HEK293 (cell line): ENCODE measurements at regions not wholly inside any gene's neighbourhood (a gene's known extent, or its start where the extent isn't known, plus 50 kb on each side); places are given as distances from the start of the nearest gene placed in this dataset.

Experiments
- AEBP2 ChIP-seq: fragments of 450-650 bp; formaldehyde crosslinking; IDR thresholded peaks from 2 replicates; pipeline ENCODE4 v1.5.1; 2016; ENCODE audit warnings: missing biosample characterization, missing genetic modification characterization, borderline replicate concordance
- GLI2 ChIP-seq: fragments of 450-650 bp; formaldehyde crosslinking; IDR thresholded peaks from 2 replicates; pipeline ENCODE4; 2017; ENCODE audit warnings: missing biosample characterization, missing genetic modification characterization, low read depth, borderline replicate concordance
- GLIS2 ChIP-seq: fragments of 450-650 bp; formaldehyde crosslinking; IDR thresholded peaks from 2 replicates; pipeline ENCODE4 v1.5.1; 2016; ENCODE audit warnings: missing biosample characterization, missing genetic modification characterization
- HOXD13 ChIP-seq: sonication (generic); formaldehyde crosslinking; IDR thresholded peaks from 2 replicates; pipeline ENCODE4 v1.8.0; 2022; ENCODE audit warnings: missing genetic modification reagents, borderline replicate concordance
- MYNN ChIP-seq: fragments of 450-650 bp; formaldehyde crosslinking; IDR thresholded peaks from 2 replicates; pipeline ENCODE4 v1.5.1; 2016; ENCODE audit warnings: missing biosample characterization, missing genetic modification characterization, borderline replicate concordance
- MZF1 ChIP-seq: fragments of 450-650 bp; formaldehyde crosslinking; IDR thresholded peaks from 2 replicates; pipeline ENCODE4 v1.5.1; 2017; ENCODE audit warnings: missing biosample characterization, missing genetic modification characterization, borderline replicate concordance
- OSR2 ChIP-seq: fragments of 450-650 bp; formaldehyde crosslinking; IDR thresholded peaks from 2 replicates; pipeline ENCODE4 v1.5.1; 2016; ENCODE audit warnings: missing biosample characterization, missing genetic modification characterization
- PRDM1 ChIP-seq: fragments of 450-650 bp; formaldehyde crosslinking; IDR thresholded peaks from 2 replicates; pipeline ENCODE4; 2016; ENCODE audit warnings: missing biosample characterization, missing genetic modification characterization
- SALL2 ChIP-seq: fragments of 450-650 bp; formaldehyde crosslinking; IDR thresholded peaks from 2 replicates; pipeline ENCODE4 v1.5.0; 2017; ENCODE audit warnings: missing biosample characterization, mild to moderate bottlenecking, missing genetic modification characterization, borderline replicate concordance
- SP2 ChIP-seq: fragments of 450-650 bp; formaldehyde crosslinking; IDR thresholded peaks from 2 replicates; pipeline ENCODE4 v1.5.1; 2016; ENCODE audit warnings: missing biosample characterization, missing genetic modification characterization
- TCF7L2 ChIP-seq: IDR thresholded peaks from 2 replicates; pipeline ENCODE4 v1.6.1; 2011; ENCODE audit warnings: low read depth, mild to moderate bottlenecking, inconsistent platforms, low read length, moderate library complexity, borderline replicate concordance
- TRIM28 ChIP-seq: IDR thresholded peaks from 2 replicates; pipeline ENCODE4 v1.6.1; 2011; ENCODE audit warnings: low read length, control low read depth, borderline replicate concordance
- ZBTB21 ChIP-seq: fragments of 450-650 bp; formaldehyde crosslinking; IDR thresholded peaks from 2 replicates; pipeline ENCODE4 v1.5.1; 2017; ENCODE audit warnings: missing biosample characterization, missing genetic modification characterization
- ZBTB26 ChIP-seq: fragments of 450-650 bp; formaldehyde crosslinking; optimal IDR thresholded peaks from 2 replicates; pipeline ENCODE3; 2016; ENCODE audit warnings: missing biosample characterization, mild to moderate bottlenecking, missing genetic modification characterization
- ZBTB48 ChIP-seq: fragments of 450-650 bp; formaldehyde crosslinking; IDR thresholded peaks from 2 replicates; pipeline ENCODE4 v1.5.1; 2016; ENCODE audit warnings: missing biosample characterization, missing genetic modification characterization
- ZBTB7A ChIP-seq: fragments of 450-650 bp; formaldehyde crosslinking; IDR thresholded peaks from 2 replicates; pipeline ENCODE4 v1.5.1; 2016; ENCODE audit warnings: low read depth, missing biosample characterization, missing genetic modification characterization
- ZEB2 ChIP-seq: fragments of 450-650 bp; formaldehyde crosslinking; IDR thresholded peaks from 2 replicates; pipeline ENCODE4 v1.5.1; 2016; ENCODE audit warnings: missing biosample characterization, missing genetic modification characterization
- ZFP37 ChIP-seq: fragments of 450-650 bp; formaldehyde crosslinking; IDR thresholded peaks from 2 replicates; pipeline ENCODE4 v1.5.1; 2016; ENCODE audit warnings: missing biosample characterization, missing genetic modification characterization
- ZIC2 ChIP-seq: fragments of 450-650 bp; formaldehyde crosslinking; IDR thresholded peaks from 2 replicates; pipeline ENCODE4 v1.5.1; 2016; ENCODE audit warnings: missing biosample characterization, missing genetic modification characterization
- ZNF10 ChIP-seq: fragments of 450-650 bp; formaldehyde crosslinking; IDR thresholded peaks from 2 replicates; pipeline ENCODE4 v1.5.1; 2017; ENCODE audit warnings: missing biosample characterization, missing genetic modification characterization
- ZNF155 ChIP-seq: fragments of 450-650 bp; formaldehyde crosslinking; IDR thresholded peaks from 2 replicates; pipeline ENCODE4 v1.5.1; 2016; ENCODE audit warnings: missing biosample characterization, missing genetic modification characterization
- ZNF184 ChIP-seq: fragments of 450-650 bp; IDR thresholded peaks from 2 replicates; pipeline ENCODE4 v1.5.1; 2018; ENCODE audit warnings: missing biosample characterization, mild to moderate bottlenecking, missing genetic modification characterization
- ZNF274 ChIP-seq, 2 experiments: fragments of 200-500 bp in 1 of 2; fragments of 450-650 bp in 1 of 2; sonication (Bioruptor generic) in 1 of 2; formaldehyde crosslinking in 1 of 2; IDR thresholded peaks; 2 replicates each; pipeline versions ENCODE4 v1.5.1 to v1.6.1; 2014 to 2016; ENCODE audit warnings: borderline replicate concordance in 1 of 2, inconsistent platforms in 1 of 2, low read length in 1 of 2, missing biosample characterization in 1 of 2, missing genetic modification characterization in 1 of 2
- ZNF292 ChIP-seq: fragments of 450-650 bp; formaldehyde crosslinking; IDR thresholded peaks from 2 replicates; pipeline ENCODE4 v1.5.1; 2016; ENCODE audit warnings: low read depth, missing biosample characterization, missing genetic modification characterization, borderline replicate concordance
- ZNF335 ChIP-seq: fragments of 450-650 bp; formaldehyde crosslinking; conservative IDR thresholded peaks from 2 replicates; pipeline ENCODE4 v1.5.1; 2016; ENCODE audit warnings: missing biosample characterization, missing genetic modification characterization
- ZNF366 ChIP-seq: fragments of 450-650 bp; formaldehyde crosslinking; conservative IDR thresholded peaks from 2 replicates; pipeline ENCODE4 v1.5.1; 2016; ENCODE audit warnings: missing biosample characterization, missing genetic modification characterization
- ZNF416 ChIP-seq: fragments of 450-650 bp; formaldehyde crosslinking; IDR thresholded peaks from 2 replicates; pipeline ENCODE4 v1.5.1; 2016; ENCODE audit warnings: missing biosample characterization, missing genetic modification characterization
- ZNF433 ChIP-seq: fragments of 450-650 bp; formaldehyde crosslinking; IDR thresholded peaks from 2 replicates; pipeline ENCODE4 v1.5.1; 2016; ENCODE audit warnings: missing biosample characterization, missing genetic modification characterization, low read depth
- ZNF530 ChIP-seq: fragments of 450-650 bp; formaldehyde crosslinking; IDR thresholded peaks from 2 replicates; pipeline ENCODE4 v1.5.1; 2016; ENCODE audit warnings: low read depth, missing biosample characterization, missing genetic modification characterization
- ZNF561 ChIP-seq: fragments of 450-650 bp; IDR thresholded peaks from 2 replicates; pipeline ENCODE4 v1.5.1; 2018; ENCODE audit warnings: missing biosample characterization, missing genetic modification characterization, borderline replicate concordance
- ZNF600 ChIP-seq: fragments of 450-650 bp; formaldehyde crosslinking; IDR thresholded peaks from 2 replicates; pipeline ENCODE4 v1.5.1; 2016; ENCODE audit warnings: missing biosample characterization, missing genetic modification characterization
- ZNF629 ChIP-seq: fragments of 450-650 bp; formaldehyde crosslinking; IDR thresholded peaks from 2 replicates; pipeline ENCODE4 v1.5.1; 2017; ENCODE audit warnings: missing biosample characterization, missing genetic modification characterization
- ZNF658 ChIP-seq: fragments of 450-650 bp; formaldehyde crosslinking; IDR thresholded peaks from 2 replicates; pipeline ENCODE4; 2016; ENCODE audit warnings: missing biosample characterization, missing genetic modification characterization
- ZNF664 ChIP-seq: fragments of 450-650 bp; formaldehyde crosslinking; IDR thresholded peaks from 2 replicates; pipeline ENCODE4 v1.5.1; 2016; ENCODE audit warnings: missing biosample characterization, missing genetic modification characterization
- ZNF692 ChIP-seq: fragments of 450-650 bp; formaldehyde crosslinking; IDR thresholded peaks from 2 replicates; pipeline ENCODE4 v1.5.1; 2016; ENCODE audit warnings: missing biosample characterization, missing genetic modification characterization
- ZNF792 ChIP-seq: fragments of 450-650 bp; formaldehyde crosslinking; IDR thresholded peaks from 2 replicates; pipeline ENCODE4 v1.5.1; 2016; ENCODE audit warnings: missing biosample characterization, missing genetic modification characterization
- ZNF843 ChIP-seq: fragments of 450-650 bp; formaldehyde crosslinking; IDR thresholded peaks from 2 replicates; pipeline ENCODE4 v1.5.1; 2016; ENCODE audit warnings: missing biosample characterization, missing genetic modification characterization
- ZSCAN16 ChIP-seq: fragments of 450-650 bp; formaldehyde crosslinking; IDR thresholded peaks from 2 replicates; pipeline ENCODE4 v1.5.1; 2016; ENCODE audit warnings: missing biosample characterization, missing genetic modification characterization

DNA sequence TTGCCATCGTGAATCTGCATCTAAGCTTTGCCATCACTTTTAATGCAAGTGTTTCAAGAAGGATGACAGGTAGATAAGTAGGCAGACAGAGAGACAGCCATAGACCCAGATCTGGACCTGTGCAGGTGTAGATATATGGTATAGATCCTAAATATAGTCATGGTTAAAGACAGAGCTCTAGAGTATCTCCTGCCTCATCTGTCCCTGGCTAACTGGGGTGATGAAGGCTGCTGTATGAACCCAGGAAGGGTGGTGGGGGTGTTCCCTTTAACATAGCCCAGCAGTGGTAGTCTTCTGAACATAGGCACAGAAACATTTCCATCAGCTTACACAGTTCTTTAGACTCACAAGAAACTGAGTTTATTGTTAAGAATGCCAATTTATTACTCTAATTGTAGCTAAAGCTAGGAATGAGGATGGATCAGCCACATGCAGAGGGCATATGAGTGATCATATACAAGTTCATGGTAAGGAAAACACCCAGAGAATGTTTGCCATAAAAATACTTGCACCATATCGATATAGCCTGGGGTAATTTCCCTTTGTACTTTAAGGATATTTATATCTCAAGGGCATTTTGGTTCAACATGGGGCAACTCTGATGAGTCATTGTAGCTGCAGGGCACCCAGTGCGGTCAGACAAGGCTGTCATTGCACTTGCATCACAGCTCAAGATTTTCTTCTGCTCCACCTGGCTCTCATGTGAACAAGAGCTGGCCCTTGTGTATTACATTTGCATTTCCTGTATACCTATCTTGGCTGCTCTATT lies 587.2 kb downstream of the EPM2A start (continued):
- TF ChIP-seq ZNF335 (tag by site-specific recombination) (peak; percentile 32; the same call in 1 of the 2 replicates), ZBTB26 (tag by site-specific recombination) (no peak), TCF7L2 (peak; percentile 33; the same call in 1 of the 2 replicates), ZNF530 (tag by site-specific recombination) (no peak), TRIM28 (peak; percentile 63; the same call in 1 of the 2 replicates), ZIC2 (peak; percentile 35; the same call in 1 of the 2 replicates), AEBP2 (tag by site-specific recombination) (no peak), ZFP37 (tag by site-specific recombination) (no peak), GLIS2 (no peak), ZNF792 (no peak), ZNF600 (no peak), ZNF184 (tag by site-specific recombination) (0 out of 2 replicates have a peak, but pooled peaks have one; percentile 51), ZNF416 (tag by site-specific recombination) (no peak), ZNF433 (tag by site-specific recombination) (no peak), ZNF658 (tag by site-specific recombination) (no peak), ZSCAN16 (tag by site-specific recombination) (no peak), ZNF843 (tag by site-specific recombination) (no peak), ZNF292 (tag by site-specific recombination) (no peak), PRDM1 (tag by site-specific recombination) (no peak), HOXD13 (CRISPR knock-in tag) (no peak), SP2 (tag by site-specific recombination) (no peak), ZBTB21 (tag by site-specific recombination) (0 out of 2 replicates have a peak, but pooled peaks have one; percentile 12), ZNF561 (no peak), MYNN (no peak), ZNF10 (tag by site-specific recombination) (no peak), ZNF629 (tag by site-specific recombination) (no peak), ZNF366 (tag by site-specific recombination) (no peak), SALL2 (no peak), OSR2 (no peak), ZBTB7A (tag by site-specific recombination) (no peak), ZNF155 (tag by site-specific recombination) (no peak), ZNF274 (IDR thresholded peaks at IDR 0.05; ENCODE audit: low read length) (no peak), ZNF274 (tag by site-specific recombination; IDR thresholded peaks at IDR 0.05; ENCODE audit: borderline replicate concordance) (no peak), GLI2 (no peak), ZNF664 (tag by site-specific recombination) (no peak), ZBTB48 (tag by site-specific recombination) (no peak), ZNF692 (peak; percentile 14; the same call in 1 of the 2 replicates), ZEB2 (tag by site-specific recombination) (0 out of 2 replicates have a peak, but pooled peaks have one; percentile 13), MZF1 (no peak)
- TF ChIP-seq, all 188 proteins: peak for 9
